Activated T-helper 1 cell treated with anti-CD3 and anti-CD28 coated beads, Interleukin-12 subunit alpha, Interleukin-12 subunit beta, Interleukin-2, Interleukin-4 antibody, amounts not matched to agents 30 ng/mL and 10 ng/mL and 1 ng/mL, durations not matched to agents 14 hours and 24 hours and 36 hours (primary cell): ENCODE measurements at regions not wholly inside any gene's neighbourhood (a gene's known extent, or its start where the extent isn't known, plus 50 kb on each side); places are given as distances from the start of the nearest gene placed in this dataset.

Experiments used
- DNase-seq: peaks from one replicate; pipeline ENCODE4 v3.0.0; 2021; ENCODE audit warnings: low spot score
- H3K27ac Mint-ChIP-seq: one replicate; pipeline ENCODE4 v1.8.0; 2021; ENCODE audit warnings: mild to moderate bottlenecking, mixed read lengths
- H3K27me3 Mint-ChIP-seq: one replicate; pipeline ENCODE4 v1.8.0; 2022; ENCODE audit warnings: mild to moderate bottlenecking, moderate library complexity, mixed read lengths; ENCODE audit not compliant: insufficient read depth
- H3K36me3 Mint-ChIP-seq: one replicate; pipeline ENCODE4 v1.8.0; 2021; ENCODE audit warnings: low read depth, mixed read lengths
- H3K4me1 Mint-ChIP-seq: one replicate; pipeline ENCODE4 v1.8.0; 2021; ENCODE audit warnings: low read depth, mixed read lengths
- H3K4me3 Mint-ChIP-seq: one replicate; pipeline ENCODE4 v1.8.0; 2021; ENCODE audit warnings: mild to moderate bottlenecking, moderate library complexity, mixed read lengths
- H3K9me3 Mint-ChIP-seq: one replicate; pipeline ENCODE4 v1.8.0; 2021; ENCODE audit warnings: mixed read lengths
- intact Hi-C: fragments of 100-400 bp; cut with micrococcal nuclease; formaldehyde crosslinking; loops from one replicate; pipeline ENCODE4 v1.15.1; 2024

DNA sequence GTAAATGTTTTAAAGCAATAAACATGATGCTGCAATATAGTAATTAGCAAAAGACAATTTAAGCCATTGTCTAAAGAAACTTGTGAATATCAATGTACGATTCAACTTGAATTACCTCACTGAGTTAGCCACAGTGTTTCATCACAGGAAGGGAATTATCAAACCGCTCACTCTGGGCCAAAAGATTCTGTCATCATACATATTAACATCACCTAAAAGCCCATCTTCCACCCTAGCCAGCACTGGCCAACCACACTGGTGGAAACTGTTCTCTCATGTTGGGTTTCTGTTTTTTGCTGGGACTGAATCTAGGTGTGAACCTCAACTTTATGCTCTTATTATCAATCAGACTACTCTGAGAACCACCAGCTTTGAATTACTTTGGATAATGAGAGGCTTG is 497.7 kb upstream of the THBS1 start:
- no peak for DNase-seq
- Mint-ChIP-seq H3K4me3 (no peak overlapping the region), H3K36me3 (no peaks in the 10 kb centered on the region), H3K27ac (no peak overlapping the region), H3K27me3 (peaks cover 4% of the 10 kb centered on the region), H3K4me1 (no peaks in the 10 kb centered on the region), H3K9me3 (no peaks in the 10 kb centered on the region)
- intact Hi-C loops, result no loop called here

DNA sequence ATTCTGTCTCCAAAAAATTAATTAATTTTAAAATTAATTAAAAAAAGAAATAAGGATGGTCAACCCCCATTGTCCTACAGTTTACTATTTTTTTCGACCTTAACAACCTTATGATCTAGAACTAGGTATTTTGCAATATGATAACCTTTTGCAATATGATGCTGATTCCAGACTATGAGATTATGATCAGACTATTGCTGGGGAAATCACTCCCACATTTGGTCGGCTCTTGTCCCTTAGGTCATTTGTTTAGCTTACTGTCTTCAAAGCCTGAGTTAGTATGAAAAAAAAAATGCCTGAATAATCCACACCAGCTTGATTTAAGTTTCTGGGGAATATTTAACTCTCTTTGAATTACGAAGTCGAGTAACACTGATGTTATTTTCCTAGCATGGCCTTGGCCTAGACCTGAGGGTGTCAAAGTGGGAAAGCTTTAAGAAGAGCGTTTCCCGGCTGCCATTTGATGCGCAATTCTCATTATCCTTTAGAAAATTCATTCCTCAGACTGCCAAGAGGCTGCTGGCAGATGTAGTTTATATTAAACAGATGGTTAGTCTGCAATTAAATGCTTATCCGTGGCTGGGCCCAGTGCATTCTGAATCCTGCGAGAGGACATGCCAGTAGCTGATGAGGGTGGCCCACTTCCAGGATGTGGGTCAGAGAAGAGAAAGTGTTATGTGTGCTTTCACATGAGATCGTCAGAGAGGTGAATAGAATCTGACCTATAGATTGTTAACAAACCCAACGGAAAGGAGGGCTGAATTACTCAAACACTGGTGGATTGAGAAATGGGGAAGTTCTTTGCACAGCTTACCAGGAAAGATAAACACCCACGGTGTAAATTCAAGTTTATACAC is 496.0 kb upstream of the THBS1 start:
- no peaks in the 10 kb centered on the region for H3K36me3 Mint-ChIP-seq
- no peak for DNase-seq
- no peaks in the 10 kb centered on the region for H3K9me3 Mint-ChIP-seq
- no peak overlapping the region for H3K4me3 Mint-ChIP-seq
- no peaks in the 10 kb centered on the region for H3K27me3 Mint-ChIP-seq
- no peak overlapping the region for H3K27ac Mint-ChIP-seq
- H3K4me1 Mint-ChIP-seq, result no peaks in the 10 kb centered on the region
- intact Hi-C loops, result no loop called here

DNA sequence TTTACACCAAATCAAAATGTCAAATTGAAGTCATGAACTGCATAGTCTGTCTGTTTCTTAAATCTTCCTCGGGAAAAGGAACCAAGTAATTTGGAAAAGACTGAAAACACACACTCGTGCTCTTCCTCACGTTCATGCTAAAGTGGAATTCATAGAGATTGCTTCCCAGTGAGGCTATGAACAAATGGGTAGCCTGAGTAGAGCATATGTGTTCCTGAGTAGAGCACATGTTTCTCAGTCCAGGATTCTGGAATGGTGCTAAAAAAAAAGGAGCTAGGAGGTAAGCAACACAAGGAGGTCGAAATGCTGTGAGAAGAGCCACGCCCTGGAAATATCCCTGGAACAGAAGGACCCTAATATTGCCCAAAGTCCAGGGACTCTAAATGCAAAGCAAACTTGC is 494.2 kb upstream of the THBS1 start:
- Mint-ChIP-seq H3K27ac (no peak overlapping the region), H3K4me3 (no peak overlapping the region), H3K4me1 (no peaks in the 10 kb centered on the region), H3K36me3 (no peaks in the 10 kb centered on the region), H3K9me3 (no peaks in the 10 kb centered on the region), H3K27me3 (peaks cover 2% of the 10 kb centered on the region)
- DNase-seq, result no peak
- intact Hi-C loops, result no loop called here

DNA sequence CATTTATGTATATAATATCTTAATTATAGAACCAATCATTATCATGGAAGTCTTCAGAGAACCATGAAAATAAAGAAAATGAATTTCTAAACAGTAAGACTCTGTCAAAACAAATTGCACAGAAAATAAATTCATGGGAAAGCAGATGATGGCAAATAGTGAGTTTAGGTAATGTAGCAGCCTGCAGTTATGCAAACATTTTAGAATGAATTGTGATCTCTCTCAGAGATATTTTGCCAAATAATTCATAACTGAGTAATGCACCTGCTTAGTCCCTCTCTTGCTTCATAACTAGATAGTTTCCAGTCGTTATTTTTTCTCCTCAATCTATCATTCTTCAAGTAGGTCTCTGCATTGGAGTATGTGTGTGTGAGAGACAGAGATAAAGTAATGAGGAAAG is 492.7 kb upstream of the THBS1 start:
- Mint-ChIP-seq H3K4me3 (no peak overlapping the region), H3K9me3 (no peaks in the 10 kb centered on the region), H3K27me3 (peaks cover 2% of the 10 kb centered on the region), H3K36me3 (no peaks in the 10 kb centered on the region), H3K4me1 (no peaks in the 10 kb centered on the region), H3K27ac (no peak overlapping the region)
- DNase-seq, result no peak
- intact Hi-C loops, result no loop called here

DNA sequence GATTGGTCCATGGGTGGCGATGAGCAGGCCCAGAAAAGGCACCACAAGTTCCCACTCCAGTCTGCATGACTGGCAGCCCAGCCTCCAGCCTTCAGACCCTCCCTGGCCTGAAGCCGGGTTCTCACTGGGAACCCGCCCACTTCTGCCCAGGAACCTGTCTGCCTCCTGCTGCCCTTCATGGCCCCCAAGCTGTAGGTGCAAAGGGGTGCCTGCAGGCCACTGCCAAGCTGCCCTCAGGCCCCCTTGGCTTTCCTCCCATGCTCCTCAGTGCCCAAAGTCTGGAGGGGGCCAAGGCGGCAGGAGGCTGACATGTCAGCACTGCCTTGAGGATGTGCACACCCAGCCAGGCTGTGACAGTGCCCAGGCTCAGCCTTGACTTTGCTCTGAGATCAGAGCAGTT is 488.5 kb upstream of the THBS1 start:
- no peak overlapping the region for H3K27ac Mint-ChIP-seq
- no peak overlapping the region for H3K4me3 Mint-ChIP-seq
- intact Hi-C loops, result no loop called here
- no peaks in the 10 kb centered on the region for H3K4me1 Mint-ChIP-seq
- peaks cover 2% of the 10 kb centered on the region for H3K27me3 Mint-ChIP-seq
- no peaks in the 10 kb centered on the region for H3K9me3 Mint-ChIP-seq
- DNase-seq, result no peak
- no peaks in the 10 kb centered on the region for H3K36me3 Mint-ChIP-seq

DNA sequence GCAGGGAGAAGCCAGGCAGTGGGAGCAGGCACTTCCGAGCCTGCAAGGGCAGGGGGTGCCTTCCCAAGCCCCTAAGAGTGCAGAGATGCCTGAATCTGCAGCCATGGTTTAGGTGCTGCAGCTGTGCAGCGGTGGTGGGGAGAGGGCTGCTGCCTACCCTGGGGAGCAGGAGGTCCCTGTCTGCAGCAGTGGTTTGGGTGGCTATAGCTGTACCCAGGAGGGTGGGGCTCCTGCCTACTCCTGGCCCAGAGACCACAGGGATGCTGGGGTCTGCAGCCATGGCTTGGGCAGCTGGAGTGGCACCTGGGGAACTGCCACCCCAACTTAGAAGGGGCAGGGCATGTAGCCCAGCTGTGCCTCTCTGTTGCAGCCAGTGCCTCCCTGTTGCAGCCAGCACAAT is 488.1 kb upstream of the THBS1 start:
- Mint-ChIP-seq H3K36me3 (no peaks in the 10 kb centered on the region), H3K4me1 (no peaks in the 10 kb centered on the region), H3K4me3 (no peak overlapping the region), H3K27ac (no peak overlapping the region), H3K9me3 (no peaks in the 10 kb centered on the region), H3K27me3 (peaks cover 2% of the 10 kb centered on the region)
- intact Hi-C loops, result no loop called here
- DNase-seq, result no peak

DNA sequence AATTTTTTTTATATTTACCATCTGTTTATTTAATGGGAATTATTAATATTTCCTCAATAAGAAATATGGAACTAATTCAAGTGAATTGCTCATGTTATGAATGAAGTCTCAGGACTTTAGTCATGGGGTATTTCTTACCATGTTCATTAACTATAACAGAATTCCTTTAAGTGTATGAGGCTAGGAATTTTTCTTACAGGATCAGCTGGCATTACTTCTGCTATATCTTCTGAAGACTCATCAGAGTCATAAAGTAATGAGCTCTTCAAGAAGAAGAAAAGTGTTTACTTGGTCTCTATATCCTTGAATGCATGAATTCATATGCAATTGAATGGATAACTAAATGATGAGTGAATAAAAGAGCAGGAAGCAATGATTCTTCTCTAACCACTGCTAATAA is 486.8 kb upstream of the THBS1 start:
- DNase-seq, result no peak
- no peaks in the 10 kb centered on the region for H3K36me3 Mint-ChIP-seq
- intact Hi-C loops, result no loop called here
- no peaks in the 10 kb centered on the region for H3K9me3 Mint-ChIP-seq
- H3K4me3 Mint-ChIP-seq, result no peak overlapping the region
- H3K4me1 Mint-ChIP-seq, result no peaks in the 10 kb centered on the region
- H3K27ac Mint-ChIP-seq, result no peak overlapping the region
- peaks cover 5% of the 10 kb centered on the region for H3K27me3 Mint-ChIP-seq

DNA sequence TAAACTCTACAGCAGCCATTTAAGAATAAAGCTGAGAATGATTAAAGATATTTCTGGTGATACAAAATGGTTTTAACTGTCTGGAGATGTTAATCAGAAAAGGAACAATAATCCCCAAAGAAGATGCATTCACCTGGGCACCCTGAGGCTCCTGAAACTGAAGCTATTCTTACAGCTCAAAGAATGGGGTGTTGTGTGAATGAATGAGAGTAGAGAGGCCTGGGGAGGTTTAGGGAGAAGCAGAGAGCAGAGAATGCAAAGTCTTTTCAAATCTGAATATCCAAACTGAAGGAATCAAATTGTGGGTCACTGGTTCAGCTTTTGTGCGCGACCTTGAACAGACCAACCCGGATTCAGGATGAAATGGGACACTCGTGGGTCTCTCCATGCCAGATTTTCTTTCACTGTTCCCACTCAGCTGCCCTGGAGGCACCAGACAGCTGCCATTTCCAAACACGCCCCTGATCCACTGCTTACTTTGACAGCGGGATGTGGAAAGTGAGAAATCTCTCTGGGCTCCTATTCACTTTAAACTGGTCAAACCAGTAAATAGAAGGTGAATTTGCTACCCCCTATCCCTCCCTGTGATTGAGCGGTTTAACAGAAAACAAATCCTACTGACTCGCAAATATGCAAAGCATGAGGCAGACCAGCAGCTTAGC is 485.5 kb upstream of the THBS1 start:
- no peak overlapping the region for H3K4me3 Mint-ChIP-seq
- no peaks in the 10 kb centered on the region for H3K36me3 Mint-ChIP-seq
- no peak overlapping the region for H3K27ac Mint-ChIP-seq
- H3K9me3 Mint-ChIP-seq, result no peaks in the 10 kb centered on the region
- intact Hi-C loops, result no loop called here
- no peak for DNase-seq
- H3K27me3 Mint-ChIP-seq, result peaks cover 5% of the 10 kb centered on the region
- H3K4me1 Mint-ChIP-seq, result no peaks in the 10 kb centered on the region

DNA sequence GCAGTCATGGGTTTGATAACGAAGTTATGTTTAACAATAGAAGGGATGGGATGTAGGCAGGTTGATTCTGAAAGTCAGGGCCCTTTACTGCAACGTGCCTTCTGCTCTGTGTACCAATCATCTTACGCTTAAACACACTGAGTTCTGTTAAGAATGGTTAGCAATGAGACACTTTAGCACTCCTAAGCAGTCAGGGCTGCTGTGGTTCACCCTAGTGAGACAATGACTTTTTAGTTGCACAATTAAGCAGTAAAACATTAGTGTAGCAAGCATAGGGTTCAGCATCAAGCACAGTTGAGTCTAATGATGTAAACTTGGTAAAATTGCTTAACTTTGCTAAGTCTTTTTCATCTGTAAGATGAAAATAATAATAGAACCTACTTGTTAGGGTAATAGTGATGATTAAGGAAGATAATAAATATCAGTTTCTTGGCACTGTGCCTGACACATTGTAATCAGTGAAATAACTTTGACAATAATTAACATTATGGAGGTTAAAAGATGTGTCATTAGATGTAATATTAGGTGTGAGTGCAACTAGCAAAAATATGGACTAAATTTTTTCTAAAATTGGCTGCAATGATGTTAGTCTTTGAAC is 484.2 kb upstream of the THBS1 start:
- no peaks in the 10 kb centered on the region for H3K36me3 Mint-ChIP-seq
- no peak for DNase-seq
- no peaks in the 10 kb centered on the region for H3K9me3 Mint-ChIP-seq
- peaks cover 3% of the 10 kb centered on the region for H3K27me3 Mint-ChIP-seq
- H3K4me3 Mint-ChIP-seq, result no peak overlapping the region
- H3K27ac Mint-ChIP-seq, result no peak overlapping the region
- intact Hi-C loops, result no loop called here
- H3K4me1 Mint-ChIP-seq, result no peaks in the 10 kb centered on the region

DNA sequence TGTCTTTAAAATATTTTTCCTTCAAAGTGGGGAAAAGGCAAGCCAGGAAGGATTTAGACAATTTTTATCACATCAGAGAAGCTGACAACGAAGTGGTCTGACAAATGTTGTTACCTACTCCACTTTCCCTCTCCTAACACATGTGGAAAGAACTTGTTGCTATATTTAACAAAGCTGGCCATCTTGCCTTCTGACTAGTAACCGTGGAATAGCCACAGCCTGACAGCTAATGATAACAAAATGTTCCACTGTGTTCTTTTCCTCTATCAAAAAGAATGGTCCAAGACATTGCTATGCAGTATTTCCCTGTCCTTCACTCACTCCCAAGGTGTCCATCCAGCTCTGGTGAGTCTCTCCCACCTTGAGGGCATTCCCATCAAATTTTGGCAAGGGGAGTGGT is 481.4 kb upstream of the THBS1 start:
- no peaks in the 10 kb centered on the region for H3K9me3 Mint-ChIP-seq
- no peaks in the 10 kb centered on the region for H3K4me1 Mint-ChIP-seq
- no peak overlapping the region for H3K27ac Mint-ChIP-seq
- H3K36me3 Mint-ChIP-seq, result no peaks in the 10 kb centered on the region
- peaks cover 3% of the 10 kb centered on the region for H3K27me3 Mint-ChIP-seq
- H3K4me3 Mint-ChIP-seq, result no peak overlapping the region
- no peak for DNase-seq
- intact Hi-C loops, result no loop called here

DNA sequence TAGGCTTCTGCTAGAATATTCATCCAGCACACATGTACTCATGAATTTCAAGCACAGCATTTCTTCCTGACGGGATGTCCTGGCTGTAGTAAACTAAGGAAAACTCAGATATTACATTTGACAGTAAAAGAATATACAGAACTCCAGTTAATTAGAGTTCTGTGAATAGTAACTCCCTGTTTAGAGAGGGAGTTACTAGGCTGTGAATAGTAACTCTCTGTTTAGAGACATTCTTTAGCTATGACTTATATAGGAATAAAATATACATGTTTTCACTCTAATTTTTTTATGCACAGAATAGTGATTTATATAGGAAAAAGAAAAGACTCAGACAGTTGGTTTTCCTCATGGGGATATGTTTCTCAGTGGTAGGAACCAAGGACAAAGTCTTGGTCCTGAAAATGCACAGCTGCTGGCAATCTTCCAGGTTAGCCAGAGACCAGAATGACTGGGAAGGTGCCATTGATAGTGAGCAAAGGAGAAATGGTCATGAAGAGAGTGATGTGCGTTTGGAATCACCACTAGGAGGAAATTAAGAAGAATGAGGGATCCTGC is 480.7 kb upstream of the THBS1 start:
- Mint-ChIP-seq H3K36me3 (no peaks in the 10 kb centered on the region), H3K9me3 (no peaks in the 10 kb centered on the region), H3K4me3 (no peak overlapping the region), H3K27me3 (peaks cover 3% of the 10 kb centered on the region), H3K4me1 (no peaks in the 10 kb centered on the region), H3K27ac (no peak overlapping the region)
- intact Hi-C loops, result no loop called here
- DNase-seq, result no peak

DNA sequence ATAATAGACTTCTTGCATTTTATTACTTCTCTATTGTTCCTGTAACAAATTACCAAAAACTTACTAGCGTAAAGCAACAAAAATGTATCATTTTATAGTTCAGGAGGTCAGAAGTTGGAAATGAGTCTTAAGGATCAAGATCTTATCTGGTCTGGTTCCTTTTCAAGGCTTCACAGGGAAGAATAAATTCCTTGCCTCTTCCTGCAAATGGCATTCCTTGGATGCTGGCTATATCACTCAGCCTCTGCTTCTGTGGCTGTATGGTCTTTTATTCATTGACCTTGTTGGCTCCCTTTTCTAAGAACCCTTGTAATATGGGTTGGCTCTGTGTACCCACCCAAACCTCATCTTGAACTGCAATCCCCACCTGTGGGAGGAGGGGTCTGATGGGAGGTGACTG is 478.4 kb upstream of the THBS1 start:
- Mint-ChIP-seq H3K4me1 (no peaks in the 10 kb centered on the region), H3K27ac (no peak overlapping the region), H3K9me3 (no peaks in the 10 kb centered on the region), H3K4me3 (no peak overlapping the region), H3K36me3 (no peaks in the 10 kb centered on the region), H3K27me3 (peaks cover 3% of the 10 kb centered on the region)
- DNase-seq, result no peak
- intact Hi-C loops, result no loop called here

DNA sequence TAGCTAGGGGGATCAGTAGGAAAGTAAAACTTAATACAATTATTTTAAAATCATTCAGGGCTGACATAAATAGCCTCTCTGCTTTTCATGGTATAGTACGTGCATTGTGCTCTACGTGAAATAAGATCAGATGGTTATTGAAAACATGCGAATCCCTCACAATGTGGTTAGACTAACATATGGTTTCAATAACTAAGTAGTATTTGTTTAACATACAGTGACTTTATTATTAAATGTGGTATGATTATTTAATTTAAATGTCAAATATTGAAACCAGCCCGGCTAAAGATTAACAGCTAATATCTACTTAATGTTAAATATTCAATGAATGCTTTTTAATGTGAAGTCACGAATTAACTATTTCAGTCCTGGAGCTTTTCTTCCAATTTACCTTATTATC is 473.9 kb upstream of the THBS1 start:
- intact Hi-C loops, result no loop called here
- no peaks in the 10 kb centered on the region for H3K9me3 Mint-ChIP-seq
- H3K27ac Mint-ChIP-seq, result no peak overlapping the region
- no peak overlapping the region for H3K4me3 Mint-ChIP-seq
- H3K4me1 Mint-ChIP-seq, result no peaks in the 10 kb centered on the region
- peaks cover 2% of the 10 kb centered on the region for H3K27me3 Mint-ChIP-seq
- no peaks in the 10 kb centered on the region for H3K36me3 Mint-ChIP-seq
- no peak for DNase-seq
